IMR-90 (cell line): ENCODE measurements at regions not wholly inside any gene's neighbourhood (a gene's known extent, or its start where the extent isn't known, plus 50 kb on each side); places are given as distances from the start of the nearest gene placed in this dataset.

Experiments
- ATAC-seq: fragments of 200-7000 bp; cut with Tn5 transposase; 2 replicates; pipeline ENCODE4 v1.9.1; 2020; ENCODE audit warnings: low read depth, mild to moderate bottlenecking, moderate library complexity
- BruUV-seq: library from RNA; stranded (reverse); fragments of 400-500 nt; replicated peaks from 2 replicates; lab custom pipeline; 2021; lab: Mats Ljungman, UMichigan
- CTCF ChIA-PET: fragments of 300-600 bp; formaldehyde crosslinking; extraction: SDS; loops from one replicate; lab custom pipeline; 2021; ENCODE audit warnings: antibody characterized with exemption; lab: Yijun Ruan, JAX
- POLR2A ChIA-PET: fragments of 300-600 bp; sonication (Branson Sonifier 250); formaldehyde crosslinking; loops from one replicate; lab custom pipeline; 2022; ENCODE audit warnings: antibody characterized with exemption; ENCODE audit not compliant: unreplicated experiment; lab: Charles Lee
- DNase-seq: peaks from one replicate; pipeline ENCODE4 v3.0.0; 2013
- H2AFZ ChIP-seq: replicated peaks from 2 replicates; pipeline ENCODE3; 2013; ENCODE audit warnings: low read length, mild to moderate bottlenecking; ENCODE audit not compliant: poor library complexity
- H2AK5ac ChIP-seq: 2 replicates; pipeline ENCODE4 v1.6.1; 2013; ENCODE audit warnings: low read depth, low read length, inconsistent platforms
- H2AK9ac ChIP-seq: replicated peaks from 2 replicates; pipeline ENCODE3; 2013; ENCODE audit warnings: mild to moderate bottlenecking, low read depth, low read length, moderate library complexity; ENCODE audit not compliant: poor library complexity
- H2BK120ac ChIP-seq: 2 replicates; pipeline ENCODE4 v1.6.1; 2013; ENCODE audit warnings: low read depth, low read length, inconsistent platforms
- H2BK15ac ChIP-seq: 3 replicates; pipeline ENCODE4 v1.6.1; 2013; ENCODE audit warnings: low read depth, low read length, inconsistent platforms
- H2BK20ac ChIP-seq: 2 replicates; pipeline ENCODE4 v1.6.1; 2013; ENCODE audit warnings: low read depth, mild to moderate bottlenecking, inconsistent platforms, low read length, moderate library complexity
- H2BK5ac ChIP-seq: 2 replicates; pipeline ENCODE4 v1.6.1; 2013; ENCODE audit warnings: mild to moderate bottlenecking, low read depth, low read length, inconsistent platforms; ENCODE audit not compliant: poor library complexity, severe bottlenecking
- H3K14ac ChIP-seq: replicated peaks from 2 replicates; pipeline ENCODE4 v1.6.1; 2013; ENCODE audit warnings: low read depth, low read length, inconsistent platforms
- H3K18ac ChIP-seq: 2 replicates; pipeline ENCODE4 v1.6.1; 2013; ENCODE audit warnings: low read depth, low read length, control low read depth
- H3K23ac ChIP-seq: 2 replicates; pipeline ENCODE4 v1.6.1; 2013; ENCODE audit warnings: low read depth, low read length, inconsistent platforms
- H3K27ac ChIP-seq: 2 replicates; pipeline ENCODE4 v1.5.1; 2013; ENCODE audit warnings: mild to moderate bottlenecking, control low read depth, low read length; ENCODE audit not compliant: insufficient read depth
- H3K27me3 ChIP-seq: 2 replicates; pipeline ENCODE4 v1.6.1; 2013; ENCODE audit warnings: low read length; ENCODE audit not compliant: control insufficient read depth, insufficient read depth
- H3K36me3 ChIP-seq: 2 replicates; pipeline ENCODE4 v1.6.1; 2013; ENCODE audit warnings: low read length, mixed read lengths; ENCODE audit not compliant: control insufficient read depth, insufficient read depth
- H3K4ac ChIP-seq: 2 replicates; pipeline ENCODE4 v1.6.1; 2013; ENCODE audit warnings: low read depth, low read length, inconsistent platforms
- H3K4me1 ChIP-seq: 2 replicates; pipeline ENCODE4 v1.6.1; 2013; ENCODE audit warnings: low read length, mixed read lengths; ENCODE audit not compliant: control insufficient read depth, insufficient read depth
- H3K4me2 ChIP-seq: 2 replicates; pipeline ENCODE4 v1.6.1; 2013; ENCODE audit warnings: low read depth, mild to moderate bottlenecking, control low read depth, low read length, moderate library complexity
- H3K4me3 ChIP-seq: 2 replicates; pipeline ENCODE4 v1.5.1; 2013; ENCODE audit warnings: low read depth, mild to moderate bottlenecking, control low read depth, low read length, moderate library complexity; ENCODE audit not compliant: insufficient read depth
- H3K56ac ChIP-seq: 2 replicates; pipeline ENCODE4 v1.6.1; 2013; ENCODE audit warnings: low read length, inconsistent platforms; ENCODE audit not compliant: insufficient read depth; ENCODE audit errors: extremely low read depth
- H3K79me1 ChIP-seq, 2 experiments: 2 replicates each; pipeline ENCODE4 v1.6.1; 2013; ENCODE audit warnings: low read length in 2 of 2, inconsistent platforms in 1 of 2, low read depth in 1 of 2
- H3K9ac ChIP-seq: 2 replicates; pipeline ENCODE4 v1.6.1; 2013; ENCODE audit warnings: low read depth, low read length, control low read depth
- H3K9me1 ChIP-seq: 2 replicates; pipeline ENCODE4 v1.6.1; 2013; ENCODE audit warnings: low read length, inconsistent platforms; ENCODE audit not compliant: insufficient read depth
- H3K9me3 ChIP-seq: 2 replicates; pipeline ENCODE4 v1.6.1; 2013; ENCODE audit warnings: low read length; ENCODE audit not compliant: control insufficient read depth, insufficient read depth
- H4K20me1 ChIP-seq: 2 replicates; pipeline ENCODE4 v1.6.1; 2013; ENCODE audit warnings: low read length, inconsistent platforms; ENCODE audit not compliant: insufficient read depth
- H4K5ac ChIP-seq: 2 replicates; pipeline ENCODE4 v1.6.1; 2013; ENCODE audit warnings: mild to moderate bottlenecking, low read depth, low read length, control low read depth
- H4K8ac ChIP-seq, 2 experiments: 2 replicates each; pipeline ENCODE4 v1.6.1; 2013; ENCODE audit warnings: low read depth in 2 of 2, low read length in 2 of 2, control low read depth in 1 of 2, inconsistent platforms in 1 of 2
- H4K91ac ChIP-seq: 2 replicates; pipeline ENCODE4 v1.6.1; 2013; ENCODE audit warnings: low read depth, low read length, inconsistent platforms; ENCODE audit not compliant: insufficient read depth
- CEBPB ChIP-seq: IDR thresholded peaks from 2 replicates; pipeline ENCODE4 v1.6.1; 2012; ENCODE audit warnings: low read depth, low read length, improper control_type of control experiment
- CHD1 ChIP-seq: IDR thresholded peaks from 2 replicates; pipeline ENCODE4 v1.6.1; 2012; ENCODE audit warnings: low read depth, low read length, improper control_type of control experiment
- FOS ChIP-seq: fragments of 150-350 bp; IDR thresholded peaks from 2 replicates; pipeline ENCODE4 v1.6.1; 2016; ENCODE audit warnings: low read depth, low read length
- MAZ ChIP-seq: IDR thresholded peaks from 2 replicates; pipeline ENCODE4 v1.6.1; 2012; ENCODE audit warnings: low read depth, mild to moderate bottlenecking, low read length, improper control_type of control experiment, moderate library complexity, borderline replicate concordance
- MXI1 ChIP-seq: IDR thresholded peaks from 2 replicates; pipeline ENCODE4 v1.6.1; 2012; ENCODE audit warnings: low read depth, mild to moderate bottlenecking, low read length, moderate library complexity, borderline replicate concordance
- NFE2L2 ChIP-seq: fragments of 150-350 bp; IDR thresholded peaks from 2 replicates; pipeline ENCODE4 v1.6.1; 2016; ENCODE audit warnings: low read depth, mild to moderate bottlenecking, low read length
- POLR2A ChIP-seq: IDR thresholded peaks from 2 replicates; pipeline ENCODE4 v1.6.1; 2012; ENCODE audit warnings: mild to moderate bottlenecking, low read depth, low read length
- RAD21 ChIP-seq: IDR thresholded peaks from 2 replicates; pipeline ENCODE4 v1.6.1; 2012; ENCODE audit warnings: low read length, improper control_type of control experiment
- RCOR1 ChIP-seq: IDR thresholded peaks from 2 replicates; pipeline ENCODE4 v1.6.1; 2012; ENCODE audit warnings: mild to moderate bottlenecking, low read length, improper control_type of control experiment; ENCODE audit not compliant: insufficient replicate concordance
- RFX5 ChIP-seq: IDR thresholded peaks from 2 replicates; pipeline ENCODE4 v1.8.0; 2012; ENCODE audit warnings: low read depth, mild to moderate bottlenecking, low read length, moderate library complexity
- SMC3 ChIP-seq: fragments of 150-350 bp; IDR thresholded peaks from 2 replicates; pipeline ENCODE4 v1.6.1; 2016; ENCODE audit warnings: low read depth, mild to moderate bottlenecking, antibody characterized with exemption, low read length, moderate library complexity
- WGBS, 2 experiments: methylation state at CpG; one replicate each; pipeline versions ENCODE4 v1.1.5 to v1.1.7; 2013; ENCODE audit warnings: missing lambda C conversion rate in 2 of 2; ENCODE audit not compliant: insufficient read length in 1 of 2; ENCODE audit errors: extremely low coverage in 2 of 2; 5-methylcytosine and 5-hydroxymethylcytosine counted together
- dilution Hi-C: fragments of 300-500 bp; cut with HindIII; formaldehyde crosslinking; loops from one replicate; pipeline ENCODE4 v1.14.3; 2018; ENCODE audit warnings: low sequenced_read_pairs; ENCODE audit not compliant: unreplicated experiment
- in situ Hi-C: fragments of 300-500 bp; cut with MboI; formaldehyde crosslinking; loops from 3 replicates; pipeline ENCODE4 v1.14.3; 2019; ENCODE audit warnings: low sequenced_read_pairs, inconsistent platforms, mixed read lengths
- intact Hi-C: fragments of 100-400 bp; cut with micrococcal nuclease; formaldehyde crosslinking; loops from 2 replicates; pipeline ENCODE4 v1.10.0; 2022
- TF ChIP-seq, protein P1 (sequence below): fragments of 150-350 bp; IDR thresholded peaks from 2 replicates; pipeline ENCODE4 v1.6.1; 2017; ENCODE audit warnings: mild to moderate bottlenecking, antibody characterized with exemption, low read length, low read depth
- TF ChIP-seq, protein P2 (sequence below): fragments of 150-350 bp; IDR thresholded peaks from 2 replicates; pipeline ENCODE4 v1.6.1; 2016; ENCODE audit warnings: low read depth, mild to moderate bottlenecking, low read length, moderate library complexity, borderline replicate concordance
- TF ChIP-seq, protein P3 (sequence below): conservative IDR thresholded peaks from 2 replicates; pipeline ENCODE4 v1.5.1; 2012; ENCODE audit warnings: mild to moderate bottlenecking, low read depth, low read length, improper control_type of control experiment

DNA sequence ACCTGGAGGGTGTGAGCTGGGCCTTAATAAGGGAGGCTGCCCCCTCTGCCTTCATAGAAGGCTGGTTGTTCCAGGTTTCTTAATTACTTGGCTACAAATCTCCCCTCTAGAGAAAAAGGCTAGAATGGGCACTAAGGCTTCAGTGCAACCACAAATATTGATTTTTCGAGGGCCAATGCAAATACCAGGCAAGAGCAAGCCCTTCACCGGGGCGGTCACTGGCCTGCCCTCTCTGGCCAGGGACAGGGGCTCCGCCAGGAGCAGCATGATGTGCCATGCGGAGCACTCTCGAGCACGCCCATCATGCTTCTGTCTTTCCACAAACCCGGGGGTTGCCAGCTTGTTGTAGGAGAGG is 127.8 kb upstream of the SPACA7 start (continued):
- TF ChIP-seq MAZ (no peak), MXI1 (no peak), RAD21 (no peak), POLR2A (no peak)

DNA sequence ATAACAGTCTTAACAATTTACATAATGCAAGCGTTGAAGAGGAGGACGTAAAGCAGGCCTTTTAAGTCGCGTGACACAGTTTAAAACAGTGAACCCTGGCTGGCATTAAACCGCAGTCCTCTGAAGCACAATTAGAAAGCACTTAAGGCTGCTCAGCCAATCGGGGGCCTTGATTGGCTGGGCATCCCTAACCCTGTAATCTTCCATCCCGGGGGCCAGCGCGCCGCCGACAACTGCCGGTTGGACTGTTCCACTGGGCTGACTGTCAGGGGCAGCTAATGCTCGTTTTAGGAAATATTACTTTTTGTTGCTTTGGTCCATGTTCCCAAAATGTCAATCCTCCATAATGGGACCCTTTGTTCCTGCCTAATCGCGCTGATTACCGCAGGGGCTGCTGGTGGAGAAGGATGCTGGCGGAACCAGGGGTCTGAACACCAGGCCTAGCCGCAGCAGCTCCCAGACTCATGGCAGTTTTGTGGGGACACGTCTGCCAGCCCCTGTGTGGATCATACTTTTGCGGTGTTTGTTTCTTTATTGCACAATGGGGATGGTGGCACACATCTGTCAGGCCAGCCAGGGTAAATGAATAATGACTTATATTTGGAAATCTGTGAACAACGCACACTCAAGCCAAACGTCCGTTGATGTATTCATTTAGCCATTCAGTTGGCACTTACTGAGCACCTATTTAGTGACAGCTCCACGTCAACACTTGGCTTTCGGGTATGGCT is 127.1 kb upstream of the SPACA7 start:
- H4K91ac ChIP-seq, result no peak overlapping the region
- no peak overlapping the region for H3K4ac ChIP-seq
- DNase-seq (no peak), ATAC-seq (no peak)
- no peak overlapping the region for H3K27ac ChIP-seq
- POLR2A ChIA-PET, result no interaction called here
- CTCF ChIA-PET, result no interaction called here
- no peak overlapping the region for H3K56ac ChIP-seq
- H3K36me3 ChIP-seq, result no peaks in the 10 kb centered on the region
- in situ Hi-C loops (no loop called here), intact Hi-C loops (no loop called here), dilution Hi-C loops (no loop called here)
- H2BK20ac ChIP-seq, result no peak overlapping the region
- H2AFZ ChIP-seq, result no peak overlapping the region
- H2AK9ac ChIP-seq, result no peak overlapping the region
- no peak overlapping the region for H2BK120ac ChIP-seq
- no peaks in the 10 kb centered on the region for H3K27me3 ChIP-seq
- H3K4me1 ChIP-seq, result no peaks in the 10 kb centered on the region
- H3K18ac ChIP-seq, result no peak overlapping the region
- H3K4me3 ChIP-seq, result no peak overlapping the region
- H2AK5ac ChIP-seq, result no peak overlapping the region
- no peak overlapping the region for H4K5ac ChIP-seq
- no peak overlapping the region for H3K14ac ChIP-seq
- WGBS, 2 experiments, result 69% methylated on average over 10 of the region's 25 CpGs; no CpG with 5 or more reads in 1 of the 2 experiments
- peaks cover 81% of the 10 kb centered on the region for H3K9me3 ChIP-seq
- no peaks in the 10 kb centered on the region for H3K79me1 ChIP-seq
- H3K9me1 ChIP-seq, result no peaks in the 10 kb centered on the region
- no peak overlapping the region for H4K8ac ChIP-seq
- H3K23ac ChIP-seq, result no peak overlapping the region
- no peaks in the 10 kb centered on the region for H4K20me1 ChIP-seq
- no TSS peak for BruUV-seq
- H3K4me2 ChIP-seq, result no peak overlapping the region
- H3K9ac ChIP-seq, result no peak overlapping the region
- H2BK5ac ChIP-seq, result no peak overlapping the region
- H2BK15ac ChIP-seq, result no peak overlapping the region
- TF ChIP-seq, protein P1, sequence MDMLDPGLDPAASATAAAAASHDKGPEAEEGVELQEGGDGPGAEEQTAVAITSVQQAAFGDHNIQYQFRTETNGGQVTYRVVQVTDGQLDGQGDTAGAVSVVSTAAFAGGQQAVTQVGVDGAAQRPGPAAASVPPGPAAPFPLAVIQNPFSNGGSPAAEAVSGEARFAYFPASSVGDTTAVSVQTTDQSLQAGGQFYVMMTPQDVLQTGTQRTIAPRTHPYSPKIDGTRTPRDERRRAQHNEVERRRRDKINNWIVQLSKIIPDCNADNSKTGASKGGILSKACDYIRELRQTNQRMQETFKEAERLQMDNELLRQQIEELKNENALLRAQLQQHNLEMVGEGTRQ, result no peak
- TF ChIP-seq MAZ, result no peak
- TF ChIP-seq, protein P2, sequence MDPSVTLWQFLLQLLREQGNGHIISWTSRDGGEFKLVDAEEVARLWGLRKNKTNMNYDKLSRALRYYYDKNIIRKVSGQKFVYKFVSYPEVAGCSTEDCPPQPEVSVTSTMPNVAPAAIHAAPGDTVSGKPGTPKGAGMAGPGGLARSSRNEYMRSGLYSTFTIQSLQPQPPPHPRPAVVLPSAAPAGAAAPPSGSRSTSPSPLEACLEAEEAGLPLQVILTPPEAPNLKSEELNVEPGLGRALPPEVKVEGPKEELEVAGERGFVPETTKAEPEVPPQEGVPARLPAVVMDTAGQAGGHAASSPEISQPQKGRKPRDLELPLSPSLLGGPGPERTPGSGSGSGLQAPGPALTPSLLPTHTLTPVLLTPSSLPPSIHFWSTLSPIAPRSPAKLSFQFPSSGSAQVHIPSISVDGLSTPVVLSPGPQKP, result no peak
- TF ChIP-seq SMC3, result no peak
- TF ChIP-seq NFE2L2, result no peak
- TF ChIP-seq RFX5, result no peak
- TF ChIP-seq RAD21, result no peak
- no peak for TF ChIP-seq CHD1
- no peak for TF ChIP-seq RCOR1
- TF ChIP-seq CEBPB, result no peak
- TF ChIP-seq, protein P3, sequence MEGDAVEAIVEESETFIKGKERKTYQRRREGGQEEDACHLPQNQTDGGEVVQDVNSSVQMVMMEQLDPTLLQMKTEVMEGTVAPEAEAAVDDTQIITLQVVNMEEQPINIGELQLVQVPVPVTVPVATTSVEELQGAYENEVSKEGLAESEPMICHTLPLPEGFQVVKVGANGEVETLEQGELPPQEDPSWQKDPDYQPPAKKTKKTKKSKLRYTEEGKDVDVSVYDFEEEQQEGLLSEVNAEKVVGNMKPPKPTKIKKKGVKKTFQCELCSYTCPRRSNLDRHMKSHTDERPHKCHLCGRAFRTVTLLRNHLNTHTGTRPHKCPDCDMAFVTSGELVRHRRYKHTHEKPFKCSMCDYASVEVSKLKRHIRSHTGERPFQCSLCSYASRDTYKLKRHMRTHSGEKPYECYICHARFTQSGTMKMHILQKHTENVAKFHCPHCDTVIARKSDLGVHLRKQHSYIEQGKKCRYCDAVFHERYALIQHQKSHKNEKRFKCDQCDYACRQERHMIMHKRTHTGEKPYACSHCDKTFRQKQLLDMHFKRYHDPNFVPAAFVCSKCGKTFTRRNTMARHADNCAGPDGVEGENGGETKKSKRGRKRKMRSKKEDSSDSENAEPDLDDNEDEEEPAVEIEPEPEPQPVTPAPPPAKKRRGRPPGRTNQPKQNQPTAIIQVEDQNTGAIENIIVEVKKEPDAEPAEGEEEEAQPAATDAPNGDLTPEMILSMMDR, result no peak
- TF ChIP-seq MXI1, result no peak
- no peak for TF ChIP-seq FOS
